ENCODE measurements at regions not wholly inside any gene's neighbourhood (a gene's known extent, or its start where the extent isn't known, plus 50 kb on each side); places are given as distances from the start of the nearest gene placed in this dataset.

DNA sequence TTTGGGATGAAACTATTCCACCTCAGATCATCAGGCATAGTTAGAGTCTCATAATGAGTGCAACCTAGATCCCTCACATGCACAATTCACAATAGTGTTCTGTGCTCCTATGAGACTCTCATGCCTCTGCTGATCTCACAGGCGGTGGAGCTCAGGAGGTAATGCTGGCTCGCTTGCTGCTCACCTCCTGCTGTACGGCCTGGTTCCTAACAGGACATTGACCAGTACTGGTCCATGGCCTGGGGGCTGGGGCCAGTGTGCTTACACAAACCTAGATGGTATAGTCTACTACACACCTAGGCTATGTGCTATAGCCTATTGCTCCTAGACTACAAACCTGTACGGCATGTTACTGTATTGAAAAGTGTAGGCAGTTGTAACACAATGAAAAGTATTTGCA lies 448.4 kb downstream of the RPS6KC1 start:
- TF ChIP-seq CTCF (IDR thresholded peaks at IDR 0.05) (no peak), POLR2A (IDR thresholded peaks at IDR 0.05) (no peak)
